Uterus (tissue), 2 donors: ENCODE measurements at regions not wholly inside any gene's neighbourhood (a gene's known extent, or its start where the extent isn't known, plus 50 kb on each side); places are given as distances from the start of the nearest gene placed in this dataset.

Experiments
- CTCF ChIP-seq, 4 experiments: fragments of 200-600 bp in 2 of 4; fragments of 450-650 bp in 2 of 4; sonication (generic) in 2 of 4; IDR thresholded peaks; one replicate each; pipeline ENCODE4 v1.5.1; 2016 to 2019; ENCODE audit warnings: antibody characterized with exemption in 4 of 4, mild to moderate bottlenecking in 2 of 4, moderate library complexity in 1 of 4
- POLR2A ChIP-seq, 2 donors: fragments of 450-650 bp; IDR thresholded peaks; one replicate each; pipeline ENCODE4 v1.6.1; 2016; ENCODE audit warnings: antibody characterized with exemption in 2 of 2, mild to moderate bottlenecking in 1 of 2, moderate library complexity in 1 of 2

GRCh38 chr15:100820528-100820927 lies 59.1 kb upstream of the ALDH1A3 start:
- TF ChIP-seq CTCF (IDR thresholded peaks at IDR 0.05) (no peak), POLR2A (IDR thresholded peaks at IDR 0.05) (no peak)
